GM18907 (cell line): ENCODE measurements at regions not wholly inside any gene's neighbourhood (a gene's known extent, or its start where the extent isn't known, plus 50 kb on each side); places are given as distances from the start of the nearest gene placed in this dataset.

Experiments
- ATAC-seq: cut with Tn5 transposase; IDR thresholded peaks from one replicate; pipeline ENCODE4 v1.9.1; 2021; ENCODE audit warnings: mild to moderate bottlenecking, moderate library complexity; ENCODE audit not compliant: unreplicated experiment

DNA sequence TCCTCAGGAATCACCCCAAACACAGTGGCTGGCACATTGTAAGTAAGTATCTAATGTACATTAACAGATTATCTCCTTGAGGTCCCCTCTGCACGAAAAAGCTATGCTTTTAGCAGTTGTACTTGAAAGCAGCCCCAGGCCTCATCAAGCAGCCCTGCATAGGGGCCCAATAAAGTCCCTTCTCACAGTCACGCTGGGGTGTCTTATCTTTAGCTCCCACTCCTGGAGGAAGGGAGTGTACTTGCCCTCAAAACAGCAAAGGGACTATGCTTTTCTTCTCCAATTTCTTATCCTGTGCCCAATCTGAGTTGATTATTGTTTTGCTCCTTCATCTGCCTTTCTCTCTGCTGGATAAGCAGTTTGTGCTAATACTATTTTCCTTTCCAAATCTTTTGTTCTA lies 168.8 kb upstream of the PLXNA2 start:
- no peak for ATAC-seq

DNA sequence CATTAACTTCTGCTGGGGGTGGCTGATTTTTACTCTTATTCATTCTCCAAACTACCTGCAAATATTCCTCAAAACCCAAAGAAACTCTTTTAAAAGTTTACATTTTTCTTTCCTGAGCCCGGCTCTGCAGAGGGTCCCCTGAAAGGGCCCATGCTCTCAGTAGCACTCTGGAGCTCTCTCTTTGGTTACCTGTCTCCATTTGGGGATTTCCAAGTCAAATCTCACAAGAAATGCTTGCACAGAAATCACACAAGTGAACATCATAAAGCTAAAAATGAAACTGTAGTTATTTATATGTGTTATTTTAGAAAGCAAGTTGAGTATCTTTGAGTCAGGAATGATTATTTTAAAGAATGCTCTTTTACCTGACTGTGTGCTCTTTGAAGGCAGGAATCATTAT lies 174.5 kb upstream of the PLXNA2 start:
- no peak for ATAC-seq

DNA sequence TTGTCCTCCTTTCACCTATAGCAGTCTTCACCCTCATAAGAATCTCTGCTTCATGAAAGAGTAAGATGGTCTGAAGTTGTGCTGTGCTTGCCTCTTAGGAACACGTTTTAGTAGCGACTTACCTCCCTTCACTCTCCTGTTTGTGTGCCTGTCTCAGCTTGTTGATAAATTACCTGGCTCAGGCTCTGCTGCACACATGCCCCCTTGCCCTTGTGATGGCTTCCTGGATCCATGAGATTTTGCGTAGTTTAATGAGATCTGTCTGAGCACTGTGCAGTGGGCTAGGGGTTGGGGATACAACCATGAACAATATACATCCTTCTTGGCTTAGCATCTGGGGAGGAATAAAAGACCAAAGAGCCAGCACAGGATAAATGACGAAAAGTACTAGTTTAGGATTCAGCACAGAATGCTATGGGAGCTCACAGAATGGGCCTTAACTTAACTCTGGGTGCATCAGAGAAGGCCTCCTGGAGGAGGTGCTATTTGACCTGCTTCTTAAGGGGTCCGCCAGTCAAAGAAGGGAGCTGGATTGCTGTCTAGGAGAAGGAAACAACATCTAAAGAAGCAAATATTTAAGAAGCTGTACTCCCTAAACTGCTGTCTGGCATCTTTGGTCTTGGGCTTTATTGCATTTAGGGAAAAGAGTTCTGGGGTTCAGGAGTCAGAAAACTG lies 175.7 kb upstream of the PLXNA2 start:
- ATAC-seq, result no peak

DNA sequence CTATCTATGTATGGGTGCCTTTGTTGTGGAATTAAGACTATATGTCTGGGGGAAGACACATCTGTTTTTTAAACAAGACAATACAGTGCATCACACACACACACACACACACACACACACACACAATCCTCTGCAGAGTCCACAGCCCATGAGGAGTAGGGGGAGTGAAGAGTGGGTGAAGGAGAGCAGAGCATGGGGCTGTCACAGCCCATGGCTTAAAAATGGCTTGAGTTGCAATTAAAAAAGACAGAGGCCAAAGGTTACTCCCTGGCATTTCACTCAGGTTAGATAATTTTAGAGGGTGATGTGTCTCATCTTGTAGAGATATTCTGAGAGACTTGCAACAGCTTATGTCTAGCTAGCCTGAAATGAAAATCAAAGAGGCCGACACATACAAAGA lies 176.5 kb upstream of the PLXNA2 start:
- ATAC-seq, result no peak

DNA sequence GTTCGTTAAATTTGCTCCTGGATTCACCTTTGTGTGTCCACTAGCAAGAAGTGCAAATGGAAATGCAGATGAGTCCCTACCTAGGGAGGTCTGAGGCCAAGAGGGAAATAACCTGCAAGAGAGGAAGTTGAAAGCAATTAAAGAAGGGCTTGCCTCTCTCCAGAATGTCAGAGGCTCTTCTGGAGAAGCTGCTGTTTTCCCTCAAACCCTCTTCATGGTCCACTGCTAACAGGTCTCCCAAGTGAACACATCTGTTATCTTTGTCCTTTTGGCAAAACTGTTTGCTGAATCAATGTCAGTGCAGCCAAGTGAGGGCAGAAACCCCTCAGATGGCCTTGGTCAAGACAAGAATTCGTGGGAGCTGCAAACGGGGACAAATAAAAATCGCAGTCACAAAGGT lies 177.3 kb upstream of the PLXNA2 start:
- no peak for ATAC-seq

DNA sequence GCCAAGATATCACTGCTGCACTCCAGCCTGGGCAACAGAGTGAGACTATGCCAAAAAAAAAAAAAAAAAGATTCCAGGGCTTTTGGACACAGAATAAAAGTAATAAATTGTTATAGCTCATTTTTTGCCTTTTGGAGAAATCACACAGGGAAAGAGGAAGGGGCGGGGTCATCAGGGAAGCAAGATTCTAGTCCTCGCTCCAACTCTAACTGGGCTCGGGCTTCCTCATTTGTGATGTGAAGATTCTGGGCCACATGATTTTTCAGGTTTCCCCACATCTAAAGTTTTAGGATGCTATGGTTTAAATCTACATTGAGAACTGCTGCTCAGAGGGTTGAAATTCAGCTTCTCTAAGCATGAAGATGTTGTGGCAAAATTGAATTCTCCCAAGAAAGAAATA lies 179.3 kb upstream of the PLXNA2 start:
- ATAC-seq, result no peak

DNA sequence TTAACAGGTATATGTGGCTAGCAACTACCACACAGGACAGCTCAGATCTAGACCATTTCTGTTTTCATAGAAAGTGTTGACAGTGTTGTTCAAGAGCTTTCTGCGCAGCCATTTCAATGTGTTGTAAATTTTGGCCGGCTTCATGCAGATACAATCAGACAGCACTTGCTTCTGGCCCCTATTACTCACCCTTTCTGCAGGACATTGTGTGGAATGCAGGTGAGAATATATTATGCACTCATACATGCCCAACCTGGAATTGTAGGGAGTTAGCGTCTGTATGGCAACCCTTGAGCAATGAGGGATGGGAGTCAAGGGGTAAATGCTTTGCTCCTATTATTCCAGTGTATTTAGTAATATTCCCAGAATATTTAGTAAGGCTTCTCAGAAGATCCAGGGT lies 180.9 kb upstream of the PLXNA2 start:
- no peak for ATAC-seq

DNA sequence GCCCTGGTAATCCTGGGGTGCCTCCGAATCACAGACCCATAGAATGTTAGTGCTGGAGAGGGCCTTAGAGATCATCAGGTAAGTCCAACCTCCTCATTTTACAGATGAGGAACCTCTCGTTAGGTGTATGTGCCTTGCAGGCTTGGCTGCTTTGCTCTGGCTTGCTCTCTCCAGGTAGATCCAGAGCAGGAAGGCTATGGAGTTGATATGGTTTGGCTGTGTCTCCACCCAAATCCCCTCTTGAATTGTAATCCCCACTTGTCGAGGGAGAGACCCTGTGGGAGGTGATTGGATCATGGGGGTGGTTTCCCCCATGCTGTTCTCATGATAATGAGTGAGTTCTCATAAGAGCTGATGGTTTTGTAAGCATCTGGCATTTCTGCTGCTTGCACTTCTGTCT lies 186.0 kb upstream of the PLXNA2 start:
- ATAC-seq, result no peak

DNA sequence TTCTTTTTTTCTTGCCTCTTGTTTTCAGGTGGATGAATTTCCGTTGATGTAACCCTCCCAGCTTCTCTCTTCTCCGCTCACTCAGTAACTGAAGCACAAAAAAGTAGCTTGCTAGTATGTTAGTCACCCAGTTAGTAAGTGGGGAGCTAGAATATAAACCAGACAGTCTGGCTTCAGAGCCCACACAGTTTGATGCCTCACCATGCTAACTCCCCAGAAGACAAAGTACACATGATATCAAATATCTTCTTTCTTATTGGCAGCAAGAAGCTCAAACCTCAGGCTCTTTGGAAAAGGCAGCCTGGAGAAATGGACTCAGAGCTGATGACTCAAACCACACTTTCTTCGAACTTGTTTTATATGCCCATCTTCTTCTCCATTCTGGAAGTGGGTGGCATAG lies 187.5 kb upstream of the PLXNA2 start:
- no peak for ATAC-seq

DNA sequence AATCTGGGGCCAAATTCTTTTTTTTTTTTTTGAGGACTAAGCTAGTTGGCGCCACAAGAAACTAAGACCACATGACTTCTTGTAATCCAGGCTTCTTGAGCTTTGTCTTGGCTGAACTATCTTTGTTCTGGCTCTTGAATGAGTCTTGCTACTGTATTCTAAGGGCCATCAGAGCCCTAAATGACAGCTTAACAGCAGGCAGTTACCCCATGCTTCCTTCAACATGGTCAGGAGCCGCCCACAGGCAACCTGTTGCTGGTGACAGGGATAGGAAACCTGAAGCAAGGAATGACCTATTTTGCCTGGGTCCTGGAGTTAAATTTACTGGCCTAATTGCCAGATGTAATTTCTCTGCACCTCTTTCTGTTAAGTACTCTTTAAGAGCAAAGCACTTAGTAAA lies 188.2 kb upstream of the PLXNA2 start:
- no peak for ATAC-seq

DNA sequence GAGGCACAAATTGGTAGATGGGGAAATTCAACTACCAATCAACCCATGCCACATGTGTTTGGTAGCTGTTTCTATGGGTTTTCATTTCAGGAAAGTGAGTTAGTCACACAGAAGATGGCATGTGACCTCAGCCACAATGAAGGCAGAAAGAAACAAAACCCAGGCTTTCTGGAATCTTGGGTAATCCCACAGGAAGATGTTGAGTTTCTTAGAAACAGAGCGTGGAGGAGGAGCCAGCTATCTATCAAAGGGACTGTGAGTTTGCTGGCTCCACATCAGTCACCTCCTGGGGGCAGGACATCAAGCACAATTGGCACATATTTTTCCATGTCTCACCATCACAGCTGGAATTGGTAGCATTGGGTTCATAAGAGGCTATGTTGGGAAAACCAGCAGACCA lies 188.9 kb upstream of the PLXNA2 start:
- ATAC-seq, result no peak

DNA sequence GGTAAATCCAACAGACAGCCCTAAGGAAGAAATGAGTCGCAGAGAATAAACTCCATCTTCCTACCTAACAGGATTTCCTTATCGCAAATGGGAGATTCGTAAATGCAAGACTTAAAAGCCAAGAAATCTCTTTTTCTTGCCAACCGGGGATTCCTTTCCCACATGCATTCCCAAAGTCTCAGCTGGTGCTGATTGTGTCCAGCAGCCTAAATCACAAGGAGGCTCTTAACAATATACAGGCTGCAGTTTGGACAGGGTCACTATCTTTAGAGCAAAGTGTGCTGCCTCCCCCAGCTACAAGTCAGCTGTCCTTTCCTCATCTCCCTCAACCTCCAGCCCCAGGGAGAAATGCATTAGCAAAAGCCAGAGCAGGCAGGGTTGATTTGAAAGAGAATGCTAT lies 189.8 kb upstream of the PLXNA2 start:
- ATAC-seq, result no peak

DNA sequence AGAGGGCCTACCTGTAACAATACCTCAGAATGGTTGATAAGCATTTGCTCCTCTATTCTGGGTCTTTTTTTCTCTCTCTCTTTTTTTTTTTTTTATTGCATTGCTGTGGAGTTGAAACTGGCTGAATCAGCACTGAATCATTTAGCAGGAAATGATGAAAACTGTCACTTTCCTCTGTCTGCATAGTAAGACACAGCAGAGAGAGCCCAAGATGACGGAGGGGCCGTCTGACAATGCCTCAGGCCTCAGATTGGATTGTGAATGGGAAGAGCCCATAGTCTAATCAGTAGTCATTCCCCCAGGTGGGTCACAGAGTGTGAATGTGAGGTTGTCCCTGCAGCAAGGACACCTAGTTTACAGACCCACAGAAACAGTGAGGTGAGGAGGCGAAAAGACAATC lies 193.2 kb upstream of the PLXNA2 start:
- ATAC-seq, result no peak

DNA sequence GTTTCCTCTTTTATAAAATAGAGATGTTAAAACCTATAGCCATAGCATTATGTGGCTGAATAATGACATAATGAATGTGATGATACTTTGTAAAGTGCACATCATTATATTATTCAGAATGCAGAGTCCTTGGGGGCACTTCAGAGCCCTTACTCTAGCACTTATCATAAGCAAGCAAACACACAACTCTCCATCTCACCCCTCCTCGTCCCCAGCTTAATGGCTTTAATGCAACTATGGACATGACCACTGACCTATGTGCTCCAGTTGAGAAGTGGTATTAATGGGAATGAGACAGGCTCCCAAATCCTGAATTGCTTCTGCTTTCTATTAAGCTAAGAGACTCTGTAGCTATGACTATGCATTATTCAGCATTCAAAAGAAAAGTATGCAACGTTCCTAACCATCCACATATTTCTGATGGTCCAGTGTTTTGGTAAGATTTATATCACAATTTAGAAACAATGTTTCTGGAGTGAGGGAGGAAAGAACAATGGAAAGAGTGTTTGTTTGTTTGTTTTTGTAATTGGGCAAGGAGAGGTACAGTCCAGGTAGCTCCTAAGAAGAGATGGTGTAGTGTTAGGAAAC lies 194.0 kb upstream of the PLXNA2 start:
- ATAC-seq, result no peak

DNA sequence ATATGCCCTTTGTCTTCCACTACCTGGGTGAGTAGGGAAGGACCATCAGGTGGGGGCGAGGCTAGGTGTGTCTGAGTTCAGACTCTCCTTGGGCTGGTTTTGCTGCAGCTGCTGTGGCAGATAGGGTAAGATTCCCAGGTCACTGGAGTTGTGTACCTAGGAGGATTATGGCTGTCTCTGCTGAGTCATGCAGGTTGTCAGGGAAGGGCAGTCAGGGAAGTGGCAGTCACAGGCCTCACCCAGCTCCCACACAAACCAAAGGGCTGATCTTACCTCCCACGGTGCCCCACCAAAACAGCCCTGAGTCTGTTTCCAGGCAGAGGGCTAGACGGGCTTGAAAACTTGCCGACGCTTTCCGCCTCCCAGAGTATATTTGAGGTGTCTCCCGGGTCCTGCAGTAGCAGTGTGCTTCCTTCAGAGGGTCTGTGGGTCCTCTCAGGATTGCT lies 201.6 kb upstream of the PLXNA2 start:
- ATAC-seq, result no peak

DNA sequence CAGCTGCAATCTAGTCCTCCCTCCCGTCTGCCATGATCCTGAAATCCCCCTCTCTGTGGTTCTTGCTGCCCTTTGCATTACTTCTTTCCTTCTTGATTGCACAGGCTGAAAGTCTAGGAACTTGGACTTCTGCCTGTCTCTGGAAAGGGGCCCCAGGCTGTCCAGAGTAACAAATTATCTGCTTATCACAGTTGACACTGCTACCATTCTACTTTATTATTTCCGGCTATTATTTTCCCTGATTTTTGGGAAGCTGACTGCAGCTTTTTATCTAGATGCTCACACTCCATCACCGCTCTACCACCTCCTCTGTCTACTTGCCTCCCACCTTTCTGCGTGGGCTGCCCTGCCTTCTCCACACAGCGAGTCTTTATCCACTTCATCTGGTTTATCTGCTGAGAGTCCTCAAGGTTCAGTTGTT lies 202.1 kb upstream of the PLXNA2 start:
- no peak for ATAC-seq

DNA sequence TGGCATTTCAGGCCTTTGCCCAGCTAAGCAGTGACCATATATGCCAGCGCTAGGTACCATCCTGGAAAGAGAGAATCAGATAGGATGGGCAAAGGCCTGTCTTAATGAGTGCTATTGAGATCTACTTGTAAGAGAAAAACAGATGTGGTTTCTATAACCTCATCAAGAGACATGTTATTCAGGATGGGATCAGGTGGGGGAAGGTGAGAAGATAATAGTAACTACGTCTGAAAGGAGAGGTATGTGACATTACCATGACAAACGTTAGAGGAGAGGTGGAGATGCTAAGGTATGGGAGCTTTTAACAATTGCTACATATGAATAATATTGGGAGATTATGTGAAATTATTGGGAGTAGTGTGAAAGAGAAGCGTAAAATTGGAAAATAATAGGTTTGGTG lies 204.2 kb upstream of the PLXNA2 start:
- ATAC-seq, result no peak

DNA sequence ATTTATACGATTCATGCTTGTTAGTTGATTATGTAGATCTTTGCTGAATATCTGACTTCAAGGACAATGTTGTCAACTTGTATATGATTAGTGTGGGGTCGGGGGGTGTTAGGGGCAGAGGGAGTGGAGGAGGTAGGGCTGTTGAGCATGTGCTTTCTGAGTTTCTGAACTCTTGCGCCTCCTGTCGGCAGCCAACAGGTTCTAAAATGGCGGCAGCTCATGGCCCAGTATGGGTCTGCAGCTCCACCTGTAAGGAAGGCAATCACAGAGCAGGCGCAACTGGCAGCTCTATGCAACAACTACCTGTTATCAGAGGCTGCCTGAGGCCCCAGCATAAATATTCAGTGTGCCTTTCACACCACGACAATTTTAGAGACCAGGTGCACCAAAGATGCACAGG lies 205.8 kb upstream of the PLXNA2 start:
- ATAC-seq, result no peak

DNA sequence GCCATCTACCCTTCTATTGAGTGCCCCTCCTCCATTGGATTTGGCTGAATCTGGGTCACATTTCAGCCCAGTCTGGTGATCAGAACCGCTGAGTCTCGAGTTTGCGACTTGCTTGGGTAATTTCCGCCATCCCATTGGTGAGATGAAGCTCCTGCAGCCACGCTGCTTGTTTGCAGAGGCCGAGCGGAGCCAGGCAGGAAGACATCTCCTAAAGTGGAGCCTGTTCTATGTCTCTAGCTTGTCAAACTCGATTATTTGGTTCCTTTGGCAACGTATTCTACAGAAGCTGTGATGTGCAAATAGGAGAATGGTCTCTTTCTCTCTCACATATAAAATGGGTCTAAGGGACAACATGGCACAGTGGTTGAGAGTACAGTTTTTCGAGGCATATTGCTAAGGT lies 206.8 kb upstream of the PLXNA2 start:
- ATAC-seq, result no peak

DNA sequence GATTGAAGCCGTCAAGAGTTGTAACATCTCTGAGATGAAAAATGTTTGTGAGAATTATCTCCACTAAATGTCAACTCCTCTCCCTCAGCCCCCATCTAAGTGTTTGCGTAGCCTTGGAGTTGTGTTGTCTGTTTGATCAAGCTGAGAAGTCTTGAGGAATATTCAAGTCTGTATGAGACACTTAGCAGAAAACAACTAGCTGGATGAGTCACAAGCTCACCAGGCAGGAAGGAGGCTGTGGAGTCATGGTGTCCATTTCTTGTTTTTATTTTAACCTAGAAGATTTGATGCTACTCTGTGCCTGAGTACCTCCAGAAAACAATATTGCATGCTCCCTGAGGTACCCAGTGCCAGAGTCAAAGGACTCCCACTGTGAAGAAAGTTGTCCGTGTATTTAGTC lies 211.6 kb upstream of the PLXNA2 start:
- no peak for ATAC-seq

DNA sequence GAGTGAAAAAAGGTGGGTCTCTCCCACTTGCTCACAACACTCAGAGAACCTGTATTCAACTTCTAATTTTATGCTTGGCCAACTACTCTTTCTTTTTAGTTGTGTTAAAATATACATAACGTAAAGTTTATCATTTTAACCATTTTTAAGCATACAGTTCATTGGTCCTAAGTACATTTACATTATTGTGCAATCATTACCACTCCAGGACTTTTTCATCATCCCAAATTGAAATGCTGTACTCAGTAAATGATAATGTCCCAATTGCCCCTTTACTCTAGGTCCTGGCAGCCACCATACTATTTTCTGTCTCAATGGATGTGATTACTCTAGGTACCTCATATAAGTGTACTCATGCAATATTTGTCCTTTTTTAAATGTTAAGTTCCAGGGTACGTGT lies 212.3 kb upstream of the PLXNA2 start:
- ATAC-seq, result no peak

DNA sequence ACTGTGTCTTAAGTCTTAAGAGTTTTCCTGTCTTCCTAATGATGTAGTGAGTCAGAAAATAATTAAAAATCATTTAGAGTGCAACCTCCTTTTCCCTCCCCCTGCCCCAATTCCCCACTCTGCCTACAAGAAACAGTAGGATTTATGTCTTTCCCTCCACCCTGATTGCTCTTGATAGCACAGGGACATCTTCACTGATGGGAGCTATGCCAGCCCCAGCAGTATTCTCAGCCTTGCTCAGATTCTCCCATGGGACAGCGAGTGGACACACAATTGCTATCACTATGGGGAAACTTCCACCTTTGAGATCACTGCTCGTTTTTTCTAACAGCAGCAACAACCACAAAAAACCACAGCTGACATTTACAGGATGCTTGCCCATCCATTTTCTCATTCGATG lies 216.6 kb upstream of the PLXNA2 start:
- ATAC-seq, result no peak

DNA sequence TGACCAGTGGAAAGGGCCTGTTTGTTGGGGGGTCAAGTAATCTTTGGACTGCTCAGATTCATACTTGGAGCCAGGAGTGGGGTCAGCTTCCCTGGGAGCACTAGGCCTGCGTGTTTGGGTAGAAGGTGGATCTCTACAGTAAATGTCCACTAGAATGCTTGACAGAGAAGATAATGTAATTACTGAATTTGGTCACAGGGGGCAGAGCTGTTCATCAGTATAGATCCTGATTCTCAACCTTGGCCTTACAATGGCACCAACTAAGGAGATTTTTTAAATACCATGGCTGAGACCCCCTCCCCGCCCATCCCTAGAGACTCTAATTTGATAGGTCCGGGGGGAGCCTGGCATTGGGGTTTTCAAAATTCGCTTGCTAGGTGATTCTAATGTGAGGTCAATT lies 217.5 kb upstream of the PLXNA2 start:
- ATAC-seq, result no peak
